ENCODE measurements at regions not wholly inside any gene's neighbourhood (a gene's known extent, or its start where the extent isn't known, plus 50 kb on each side); places are given as distances from the start of the nearest gene placed in this dataset.

GRCh38 chr5:90325093-90325492 lies 84.5 kb downstream of the CETN3 start:
- TF ChIP-seq CTCF (IDR thresholded peaks at IDR 0.05; ENCODE audit: poor library complexity, severe bottlenecking) (no peak), REST (IDR thresholded peaks at IDR 0.05; ENCODE audit: borderline replicate concordance) (no peak)

Data from neural cell (in vitro differentiated cells).